HTR-8/SVneo (cell line): ENCODE measurements at regions not wholly inside any gene's neighbourhood (a gene's known extent, or its start where the extent isn't known, plus 50 kb on each side); places are given as distances from the start of the nearest gene placed in this dataset.

Source experiments
- DNase-seq: peaks from one replicate; pipeline ENCODE4 v3.0.0; 2011; ENCODE audit warnings: low spot score, mixed read lengths; ENCODE audit not compliant: insufficient read length
- FAIRE-seq: peaks from 2 replicates; lab custom pipeline; 2011; peaks lifted over from hg19 to GRCh38; lab: Jason Lieb, UNC

DNA sequence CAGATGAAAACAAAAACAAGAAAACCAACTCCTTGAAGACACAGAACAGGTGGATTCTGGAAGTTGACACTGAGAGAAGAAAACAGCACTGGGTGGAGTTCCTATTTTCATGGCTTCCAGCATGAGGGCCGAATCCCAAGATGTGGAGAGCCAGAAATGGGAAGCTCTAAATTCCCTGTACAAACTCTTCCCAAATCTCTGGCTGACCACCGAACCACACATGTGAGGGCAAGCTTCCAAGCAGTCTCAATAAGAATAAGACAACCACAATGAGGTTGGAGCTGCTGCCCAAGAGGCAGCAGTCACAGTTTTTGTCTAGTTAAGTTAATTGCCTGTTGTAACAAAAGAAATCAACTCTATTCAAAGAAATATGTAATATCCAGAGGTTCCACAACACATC, 339.3 kb upstream of the SLC30A5 start:
- FAIRE-seq (no peak), DNase-seq (no peak)

DNA sequence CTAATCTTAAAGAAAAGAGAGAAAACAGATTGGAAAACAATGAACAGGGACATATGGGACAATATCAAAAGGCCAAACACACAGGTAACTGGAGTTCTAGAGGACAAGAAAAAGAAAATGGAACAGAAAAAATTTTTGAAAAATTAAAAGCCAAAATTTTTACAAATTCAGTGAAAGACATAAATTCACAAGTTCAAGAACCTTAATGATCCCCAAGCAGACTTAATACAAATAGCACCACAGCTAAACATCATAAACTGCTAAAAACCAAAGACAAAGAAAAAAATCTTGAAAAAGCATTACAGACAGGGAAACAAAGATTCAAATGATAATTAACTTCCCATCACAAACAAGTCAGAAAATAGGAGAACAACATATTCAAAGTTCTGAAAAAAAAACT, 338.5 kb upstream of the SLC30A5 start:
- no peak for DNase-seq
- no peak for FAIRE-seq

DNA sequence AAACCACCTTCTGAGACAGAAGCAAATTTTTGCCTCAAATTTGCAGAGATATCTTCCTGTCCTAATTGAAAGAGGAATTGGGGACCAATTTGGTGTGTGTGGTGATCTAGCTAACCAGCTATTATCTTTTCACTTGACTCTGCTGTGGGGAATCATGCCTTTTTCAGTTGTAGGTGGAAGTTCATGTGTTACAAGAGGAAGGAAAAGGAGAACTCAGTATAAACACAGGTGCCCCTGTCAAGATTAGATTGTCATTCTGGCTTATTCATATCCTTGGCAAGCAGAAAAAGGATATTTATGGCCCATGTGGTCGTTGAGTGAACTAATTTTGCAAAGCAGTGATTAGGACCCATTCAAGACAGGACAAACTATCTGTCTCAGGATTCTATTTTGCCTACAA, 336.8 kb upstream of the SLC30A5 start:
- FAIRE-seq, result no peak
- no peak for DNase-seq

DNA sequence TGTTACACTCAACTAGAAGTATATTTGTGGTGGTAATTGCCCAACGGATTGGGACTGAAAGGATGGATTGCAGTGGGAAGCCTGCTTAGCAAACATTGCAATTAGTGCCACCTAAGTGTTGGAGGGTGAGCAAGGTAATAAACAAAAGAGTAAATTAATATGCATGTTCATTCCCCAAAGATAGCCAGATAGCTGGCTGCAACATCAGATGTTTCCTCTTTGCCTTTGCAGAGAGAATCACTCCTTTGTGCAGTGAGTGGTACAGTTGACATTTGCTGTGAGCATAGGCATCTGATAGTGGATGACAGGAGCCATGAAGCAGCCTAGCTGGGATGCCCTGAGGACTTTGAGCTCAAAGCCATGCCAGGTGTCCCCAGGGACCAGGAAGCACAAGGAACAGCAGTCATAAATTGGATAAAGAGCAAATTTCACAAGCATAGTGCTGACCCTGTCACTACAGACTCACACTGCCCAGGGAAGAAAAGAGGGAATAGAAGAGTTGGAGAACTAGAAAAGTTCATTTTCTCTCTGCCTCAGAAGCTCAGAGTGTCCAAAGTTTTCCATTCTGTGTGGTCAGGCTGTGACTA, 336.1 kb upstream of the SLC30A5 start:
- no peak for DNase-seq
- FAIRE-seq, result no peak

DNA sequence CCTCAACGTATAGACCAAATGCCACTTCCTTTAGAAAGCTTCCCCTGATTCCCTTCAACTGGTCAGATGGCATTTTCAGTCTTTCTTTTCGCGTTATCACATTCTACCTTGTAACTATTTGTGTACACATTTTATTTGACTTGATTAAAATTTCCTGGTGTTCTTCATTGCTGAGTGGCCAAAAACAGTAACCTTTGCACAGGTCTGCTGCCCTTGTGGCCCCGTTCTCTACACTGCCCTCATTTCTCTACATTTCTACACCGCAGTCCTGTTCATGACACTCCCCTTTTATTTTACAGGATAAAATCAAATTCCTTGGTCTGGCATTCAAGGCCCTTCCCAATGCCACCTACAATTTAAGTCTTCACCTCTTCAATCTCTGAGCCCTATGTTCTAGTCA, 334.2 kb upstream of the SLC30A5 start:
- FAIRE-seq, result no peak

DNA sequence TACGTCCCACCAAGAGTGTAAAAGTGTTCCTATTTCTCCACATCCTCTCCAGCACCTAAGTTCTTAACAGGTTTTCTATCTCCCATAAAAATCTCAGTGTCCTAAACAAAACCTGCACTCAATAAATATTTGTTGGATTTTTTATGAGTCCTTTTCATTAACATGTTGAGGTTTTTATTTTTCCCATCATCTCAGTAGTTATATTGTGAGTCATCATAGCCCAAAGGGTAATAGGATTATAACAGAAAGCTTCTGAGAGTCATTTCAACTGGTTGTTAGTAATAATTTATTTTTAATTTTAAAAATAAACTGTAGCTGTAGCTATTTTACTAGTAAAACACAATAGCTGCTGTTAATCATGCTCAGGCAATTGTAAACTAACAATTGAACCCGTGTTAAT, 331.6 kb upstream of the SLC30A5 start:
- FAIRE-seq (no peak), DNase-seq (no peak)

More for the DNA sequence above, 334.2 kb upstream of the SLC30A5 start:
- DNase-seq, result no peak

DNA sequence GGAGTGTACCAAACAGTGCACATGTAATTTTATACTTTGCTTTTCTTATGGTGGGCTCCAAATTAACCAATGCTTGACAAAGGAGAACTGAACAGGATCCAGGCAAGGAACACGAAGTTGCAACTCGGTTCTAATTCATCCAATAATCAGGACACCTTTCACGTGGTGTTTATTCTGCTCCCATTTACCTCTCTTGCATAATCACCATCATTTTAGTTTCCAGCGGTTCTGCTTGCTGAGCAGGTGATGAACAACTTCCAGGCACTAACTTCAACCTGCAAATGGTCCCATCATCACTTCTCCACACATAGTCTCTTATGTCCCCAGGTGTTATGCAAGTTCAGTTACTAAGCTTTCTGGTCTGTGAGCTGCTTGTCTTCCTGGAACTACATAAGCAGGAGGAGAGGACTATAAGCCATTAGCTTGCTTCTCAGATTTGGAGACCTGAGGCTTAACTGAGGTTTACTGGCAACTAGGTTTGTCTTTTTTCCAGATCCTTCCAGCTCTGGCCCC, 326.8 kb upstream of the SLC30A5 start:
- DNase-seq, result no peak
- FAIRE-seq, result no peak

DNA sequence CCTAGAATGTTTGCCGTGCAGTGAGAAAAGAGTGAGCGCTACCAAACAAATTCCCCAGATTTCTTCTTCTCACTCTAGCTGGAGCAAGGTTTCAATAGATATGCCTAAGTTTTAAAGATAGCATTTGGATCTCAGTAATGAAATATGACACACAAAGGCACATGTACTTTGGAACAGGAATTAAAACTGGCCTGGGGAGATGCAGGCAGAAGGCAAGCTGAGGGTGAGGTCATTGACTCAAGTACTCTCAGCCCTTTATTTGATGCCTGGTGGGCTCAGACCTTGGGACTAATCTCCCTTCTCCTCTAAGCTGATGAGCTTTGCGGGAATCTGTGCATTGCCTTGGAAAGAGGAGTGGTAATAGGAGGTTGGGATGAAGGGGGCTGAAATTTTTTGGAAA, 323.3 kb upstream of the SLC30A5 start:
- FAIRE-seq, result no peak

DNA sequence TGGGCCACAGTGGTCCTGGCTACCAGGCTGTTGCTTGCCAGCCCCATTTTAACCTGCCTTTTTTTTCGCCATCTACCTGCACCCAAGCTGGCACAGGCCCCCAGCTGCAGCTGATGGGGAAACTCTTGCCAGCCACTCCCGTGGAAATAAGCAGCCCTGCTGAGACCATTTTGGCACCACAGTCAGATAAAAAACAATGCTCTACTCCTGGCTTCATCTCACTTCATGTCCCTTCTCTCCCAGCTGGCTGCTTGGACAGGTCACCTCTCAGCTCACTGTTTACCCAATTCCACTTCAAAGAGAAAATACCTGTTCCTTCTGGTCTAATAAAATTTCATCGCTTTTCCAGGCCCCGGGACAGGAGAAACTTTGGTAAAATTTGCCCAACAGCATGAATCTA, 322.6 kb upstream of the SLC30A5 start:
- FAIRE-seq, result no peak

More for the DNA sequence above, 323.3 kb upstream of the SLC30A5 start:
- DNase-seq, result no peak

DNA sequence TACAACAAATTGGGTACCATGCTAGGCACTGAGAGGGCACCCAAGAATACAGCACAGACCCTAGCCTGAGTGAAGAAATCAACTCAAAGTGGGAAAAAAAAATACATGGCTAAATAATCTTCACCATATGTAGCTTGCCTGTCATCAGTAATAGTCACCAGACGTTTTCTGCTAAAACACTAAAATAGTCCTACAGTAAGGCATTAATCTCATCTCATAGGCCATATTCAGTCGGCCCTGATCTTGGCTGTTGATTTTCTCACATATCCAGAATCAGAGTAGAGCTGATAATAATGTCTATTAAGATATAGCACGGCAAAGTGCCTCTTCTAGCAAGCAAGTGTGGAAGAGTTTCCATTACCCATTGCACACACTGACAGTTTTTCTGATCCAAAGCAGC, 322.1 kb upstream of the SLC30A5 start:
- DNase-seq (no peak), FAIRE-seq (no peak)

More for the DNA sequence above, 322.6 kb upstream of the SLC30A5 start:
- DNase-seq, result no peak

DNA sequence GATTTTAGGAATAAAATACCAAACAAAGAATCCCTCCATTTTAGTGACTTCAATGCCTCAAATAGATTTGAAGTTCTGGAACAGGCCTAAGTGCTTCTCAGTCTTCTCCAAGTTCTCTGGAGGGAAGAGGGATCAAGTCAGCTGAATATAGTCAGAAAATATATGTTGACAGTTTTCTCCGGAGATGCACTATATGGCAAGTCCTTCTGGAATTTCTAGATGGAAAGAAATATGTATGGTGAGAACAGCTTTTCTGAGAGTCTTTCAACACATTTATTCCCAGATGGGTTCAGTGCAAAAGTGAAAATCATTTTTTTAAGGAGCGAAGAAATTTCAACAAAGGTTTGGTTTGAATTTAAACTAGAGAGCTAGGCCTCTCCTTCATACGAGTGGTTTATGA, 317.4 kb upstream of the SLC30A5 start:
- no peak for DNase-seq
- FAIRE-seq, result no peak

DNA sequence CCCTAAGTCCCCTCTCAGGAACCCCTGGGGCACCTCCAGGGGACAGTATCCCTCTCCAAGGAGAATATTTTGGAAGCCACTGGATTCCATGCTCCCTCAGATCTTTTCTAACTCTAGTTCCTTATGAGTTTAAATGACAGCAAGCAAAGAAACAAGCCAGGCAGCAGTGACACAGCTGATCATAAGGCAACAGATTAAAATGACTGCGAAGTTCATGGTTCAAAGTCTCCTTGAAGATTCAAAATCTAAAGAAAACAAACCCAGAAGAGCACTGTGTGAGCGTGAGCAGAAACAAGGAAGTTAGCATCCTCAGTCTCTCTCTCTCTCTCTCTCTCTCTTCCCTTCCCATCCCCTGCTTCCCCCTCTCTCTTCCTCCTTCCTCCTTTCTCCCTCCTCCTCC, 316.7 kb upstream of the SLC30A5 start:
- FAIRE-seq, result no peak
- no peak for DNase-seq

DNA sequence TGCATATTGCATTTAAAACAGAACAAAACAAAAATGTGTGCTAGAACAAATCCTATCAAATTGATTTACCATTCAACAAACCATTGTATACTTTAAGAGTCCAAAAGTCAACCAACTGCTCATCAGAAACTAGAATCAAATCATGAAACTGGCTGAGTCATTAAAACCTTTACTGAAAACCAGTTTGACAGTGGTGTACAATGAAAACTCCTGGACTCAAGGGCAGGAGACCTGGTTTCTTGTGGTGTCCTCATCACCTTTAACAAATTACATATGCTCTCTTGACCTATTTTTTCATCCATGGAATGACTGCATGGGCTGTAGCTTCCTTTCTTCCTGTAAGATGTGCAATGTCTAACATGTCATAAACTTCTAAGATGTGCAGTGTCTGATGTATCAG, 315.3 kb upstream of the SLC30A5 start:
- FAIRE-seq, result no peak

DNA sequence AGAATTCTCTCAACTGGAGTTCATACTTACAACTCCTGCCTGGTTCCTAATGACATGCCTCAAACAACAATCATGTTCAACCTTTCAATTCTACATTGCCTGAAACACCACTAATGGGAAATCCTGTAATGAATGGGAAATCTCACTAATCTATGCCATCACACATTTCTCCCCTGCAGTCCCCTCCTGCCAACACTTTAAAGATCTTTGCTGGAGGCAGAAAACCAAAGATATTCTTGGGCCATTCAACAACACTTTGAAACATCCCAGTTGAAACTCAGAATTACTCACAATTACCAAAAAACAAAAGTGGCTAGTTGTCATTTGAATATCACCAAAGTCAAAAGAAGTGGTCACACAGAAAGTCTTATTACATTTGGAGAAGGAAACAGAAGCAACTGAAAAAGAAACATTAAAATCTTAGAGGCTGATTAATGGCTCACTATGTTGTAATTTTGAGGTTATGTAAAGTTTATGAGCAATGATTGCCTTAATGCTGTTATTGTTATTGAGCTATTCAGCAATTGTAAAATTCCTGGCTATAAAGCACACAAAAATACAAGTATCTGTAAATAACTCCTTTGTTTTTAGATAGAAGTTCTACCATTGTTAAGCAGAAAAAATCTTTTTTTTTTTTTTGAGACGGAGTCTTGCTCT, 313.4 kb upstream of the SLC30A5 start:
- no peak for FAIRE-seq
- DNase-seq, result no peak

More for the DNA sequence above, 315.3 kb upstream of the SLC30A5 start:
- DNase-seq, result no peak

DNA sequence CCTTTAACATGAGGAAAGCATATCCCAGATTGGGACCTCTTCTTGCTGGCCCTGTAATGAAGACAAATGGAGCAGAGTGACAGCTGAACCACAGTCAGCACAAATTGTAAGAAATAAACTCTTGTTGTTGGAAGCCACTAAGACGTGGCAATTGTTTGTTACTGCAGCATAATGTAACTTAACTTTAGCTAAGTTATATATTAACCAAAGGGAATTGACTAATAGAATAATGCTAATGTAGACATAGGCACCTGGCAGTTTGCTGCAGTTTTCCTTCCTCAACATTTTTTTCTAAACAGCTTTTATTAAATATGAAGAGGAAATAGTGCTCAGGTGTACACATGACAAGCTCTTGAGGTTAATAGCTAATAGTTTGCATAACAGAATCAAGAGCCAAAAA, 300.7 kb upstream of the SLC30A5 start:
- no peak for DNase-seq
- FAIRE-seq, result no peak

DNA sequence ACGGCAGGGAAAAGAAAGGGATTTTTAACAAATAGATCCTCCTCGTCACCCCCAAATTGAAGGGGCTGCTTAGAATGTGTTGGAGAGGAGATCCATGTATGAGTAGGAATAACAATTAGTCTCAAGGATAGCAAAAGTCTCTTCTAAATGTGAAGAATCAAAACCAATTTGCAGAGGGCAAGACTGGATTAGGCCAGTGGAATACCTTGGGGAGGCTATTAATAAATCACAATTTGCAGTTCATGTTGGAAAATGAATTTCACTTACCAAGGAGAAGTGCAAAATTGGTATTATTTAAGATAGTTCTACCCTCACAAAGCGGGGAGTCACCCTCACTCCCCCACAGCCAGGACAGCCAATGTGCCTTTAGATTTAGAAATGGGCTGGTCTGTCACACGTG, 299.8 kb upstream of the SLC30A5 start:
- DNase-seq, result no peak
- no peak for FAIRE-seq

DNA sequence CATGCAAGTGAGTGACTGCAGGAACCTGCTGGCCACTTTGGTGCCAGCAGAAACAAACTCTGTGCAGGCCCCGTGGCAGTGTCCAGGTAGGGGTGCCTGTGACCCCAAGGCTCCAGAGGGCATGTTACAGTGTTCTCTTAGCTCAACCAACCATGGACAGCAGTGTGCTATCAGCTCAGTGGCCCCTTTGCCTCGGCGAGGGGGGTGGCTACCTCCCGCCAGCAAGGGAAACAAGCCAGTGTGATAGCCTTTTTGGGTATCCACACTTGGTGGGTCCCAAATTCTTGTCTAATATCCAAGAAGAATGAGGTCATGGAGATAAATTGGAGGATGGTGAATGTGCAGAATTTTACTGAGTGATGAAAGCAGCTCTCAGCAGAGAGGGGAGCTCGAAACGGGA, 298.6 kb upstream of the SLC30A5 start:
- FAIRE-seq, result no peak

DNA sequence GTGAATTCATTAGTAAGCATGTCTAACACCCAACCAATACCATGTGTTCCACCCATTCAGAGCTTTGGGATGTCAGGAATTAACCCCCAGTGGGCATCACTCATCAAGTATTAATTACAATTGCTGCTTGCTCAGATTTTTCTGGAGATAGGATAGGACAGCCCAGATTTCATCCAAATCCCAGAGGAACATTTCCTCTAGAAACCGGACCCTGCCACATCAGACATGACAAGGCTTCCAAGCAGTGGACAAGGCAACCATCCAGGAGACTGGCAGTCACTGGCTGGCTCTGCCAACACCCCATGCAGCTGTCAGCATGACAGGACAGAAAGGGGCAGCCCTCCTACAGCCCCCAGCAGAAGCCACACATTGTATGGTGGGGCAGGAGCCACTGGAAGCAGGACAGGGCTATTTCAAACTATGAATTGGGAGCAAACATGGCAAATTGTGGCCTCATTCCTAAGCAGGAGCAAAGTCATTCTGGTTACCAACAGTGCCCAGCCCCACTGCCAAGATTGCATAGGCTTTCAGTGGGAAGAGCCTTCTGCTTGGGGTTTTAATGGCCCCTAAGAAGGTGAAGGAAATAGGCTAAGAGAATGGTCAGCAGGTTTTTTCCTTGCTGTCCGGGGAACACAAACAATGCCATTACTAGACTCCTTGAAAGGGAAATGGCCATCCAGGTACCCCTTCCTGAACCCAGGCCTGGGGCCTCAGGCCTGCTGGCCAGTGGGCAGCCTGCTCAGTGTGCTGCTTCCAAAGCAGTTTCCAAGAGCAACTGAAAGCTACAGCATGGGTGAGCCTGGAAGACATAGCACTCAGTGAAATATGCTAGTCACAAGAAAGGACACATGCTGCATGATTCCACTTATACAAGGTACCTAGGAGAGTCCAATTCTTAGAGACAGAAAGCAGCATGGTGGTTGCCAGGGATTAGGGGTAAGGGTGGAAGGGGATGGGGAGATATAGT, 294.7 kb upstream of the SLC30A5 start:
- no peak for FAIRE-seq
- no peak for DNase-seq

More for the DNA sequence above, 298.6 kb upstream of the SLC30A5 start:
- DNase-seq, result no peak

DNA sequence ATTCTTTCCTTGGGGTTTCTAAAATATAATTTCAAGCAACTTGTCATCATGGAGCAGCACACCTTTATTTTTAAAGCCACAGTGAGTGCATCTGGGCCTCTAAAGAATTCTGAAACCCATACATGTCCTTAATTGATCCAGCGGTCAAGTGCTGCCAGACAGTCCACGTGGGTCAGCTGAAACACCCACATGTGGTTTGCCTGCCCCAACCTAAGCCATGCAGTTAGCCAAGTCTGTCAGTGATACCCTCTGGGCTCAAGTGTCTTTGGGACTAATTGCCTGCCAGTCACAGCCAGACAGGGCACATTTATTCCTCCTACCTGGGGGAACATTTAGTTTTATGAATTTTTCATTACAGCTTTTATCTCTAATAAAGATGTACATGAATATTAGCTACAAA, 291.4 kb upstream of the SLC30A5 start:
- DNase-seq (no peak), FAIRE-seq (no peak)

DNA sequence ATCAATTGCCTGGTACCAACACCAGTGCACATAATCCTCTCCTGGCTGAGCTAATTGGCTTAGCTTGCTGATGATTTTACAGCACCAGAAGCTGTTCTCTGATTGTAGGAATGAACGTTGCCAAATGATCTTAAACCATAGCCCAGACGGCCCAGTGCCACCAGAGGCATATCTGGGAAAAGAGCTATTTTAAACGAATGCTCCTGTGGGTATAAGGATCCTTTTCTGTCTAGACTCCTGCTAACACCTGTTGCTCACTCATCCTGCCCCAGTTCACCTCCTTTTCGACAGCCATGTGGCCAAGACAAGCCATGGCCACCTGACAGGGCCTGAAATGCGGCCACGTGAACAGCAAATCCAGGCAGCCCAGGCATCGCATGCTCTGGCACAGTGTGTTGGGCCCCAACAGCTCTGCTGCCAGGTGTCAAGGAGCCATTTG, 289.9 kb upstream of the SLC30A5 start:
- FAIRE-seq, result peak; percentile 54
- no peak for DNase-seq

DNA sequence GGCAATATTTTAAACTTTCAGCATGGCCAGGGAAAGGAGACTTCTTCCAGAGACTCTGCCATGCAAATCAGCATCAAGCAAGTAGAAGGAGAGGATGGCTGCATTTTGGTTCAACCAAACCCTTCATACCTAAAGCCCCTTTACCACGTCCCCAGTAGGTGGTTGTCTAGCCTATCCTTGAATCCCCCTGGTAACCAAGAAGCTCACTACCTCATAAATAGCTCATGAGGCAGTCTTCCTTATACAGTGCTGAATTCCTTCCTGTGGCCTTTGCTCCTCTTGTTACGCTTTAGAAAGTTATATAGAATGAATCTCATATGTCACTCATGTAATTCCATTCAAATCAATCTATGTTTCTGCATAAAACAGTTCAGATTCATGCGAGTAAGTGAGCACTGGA, 289.5 kb upstream of the SLC30A5 start:
- FAIRE-seq (no peak), DNase-seq (no peak)
